NB4 (cell line): ENCODE measurements at regions not wholly inside any gene's neighbourhood (a gene's known extent, or its start where the extent isn't known, plus 50 kb on each side); places are given as distances from the start of the nearest gene placed in this dataset.

Experiments
- POLR2A ChIP-seq: IDR thresholded peaks from 2 replicates; pipeline ENCODE4 v1.6.1; 2011; ENCODE audit warnings: mild to moderate bottlenecking; ENCODE audit not compliant: insufficient read length; ENCODE audit errors: extremely low read depth
- TF ChIP-seq, protein P1 (sequence below): IDR thresholded peaks from one replicate; pipeline ENCODE4 v1.5.1; 2012; ENCODE audit warnings: low read depth, low read length
- TF ChIP-seq, protein P2 (sequence below): IDR thresholded peaks from 2 replicates; pipeline ENCODE4 v1.6.1; 2011; ENCODE audit warnings: low read depth, low read length

DNA sequence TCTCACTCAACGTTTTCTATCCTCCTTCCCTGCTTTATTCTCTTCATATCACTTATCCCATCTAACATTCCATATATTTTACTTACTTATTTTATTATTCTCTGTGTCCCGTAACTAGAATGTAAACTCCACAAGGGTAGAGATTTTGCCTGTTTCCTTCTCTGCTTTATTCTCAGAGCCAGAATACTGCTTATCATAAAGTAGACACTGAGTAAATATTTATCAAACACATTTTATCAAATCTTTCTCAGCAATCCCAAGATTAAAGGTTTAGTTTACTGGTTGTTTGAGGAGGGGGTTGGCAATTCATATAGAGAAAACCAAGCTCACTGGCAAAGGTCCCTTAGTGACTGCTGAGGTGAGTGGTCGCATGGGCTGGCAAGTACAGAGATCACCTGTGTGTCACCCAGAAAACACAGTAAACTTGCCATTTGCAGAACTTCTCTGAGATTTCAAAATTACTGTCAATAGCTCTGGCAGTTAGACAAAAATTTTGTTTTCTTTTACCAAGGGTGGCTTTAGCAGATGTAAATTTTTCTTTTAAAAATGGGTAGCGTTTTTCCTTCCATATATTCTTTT, 662.4 kb downstream of the UTRN start:
- TF ChIP-seq, protein P1, sequence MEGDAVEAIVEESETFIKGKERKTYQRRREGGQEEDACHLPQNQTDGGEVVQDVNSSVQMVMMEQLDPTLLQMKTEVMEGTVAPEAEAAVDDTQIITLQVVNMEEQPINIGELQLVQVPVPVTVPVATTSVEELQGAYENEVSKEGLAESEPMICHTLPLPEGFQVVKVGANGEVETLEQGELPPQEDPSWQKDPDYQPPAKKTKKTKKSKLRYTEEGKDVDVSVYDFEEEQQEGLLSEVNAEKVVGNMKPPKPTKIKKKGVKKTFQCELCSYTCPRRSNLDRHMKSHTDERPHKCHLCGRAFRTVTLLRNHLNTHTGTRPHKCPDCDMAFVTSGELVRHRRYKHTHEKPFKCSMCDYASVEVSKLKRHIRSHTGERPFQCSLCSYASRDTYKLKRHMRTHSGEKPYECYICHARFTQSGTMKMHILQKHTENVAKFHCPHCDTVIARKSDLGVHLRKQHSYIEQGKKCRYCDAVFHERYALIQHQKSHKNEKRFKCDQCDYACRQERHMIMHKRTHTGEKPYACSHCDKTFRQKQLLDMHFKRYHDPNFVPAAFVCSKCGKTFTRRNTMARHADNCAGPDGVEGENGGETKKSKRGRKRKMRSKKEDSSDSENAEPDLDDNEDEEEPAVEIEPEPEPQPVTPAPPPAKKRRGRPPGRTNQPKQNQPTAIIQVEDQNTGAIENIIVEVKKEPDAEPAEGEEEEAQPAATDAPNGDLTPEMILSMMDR: no peak
- TF ChIP-seq, protein P2, sequence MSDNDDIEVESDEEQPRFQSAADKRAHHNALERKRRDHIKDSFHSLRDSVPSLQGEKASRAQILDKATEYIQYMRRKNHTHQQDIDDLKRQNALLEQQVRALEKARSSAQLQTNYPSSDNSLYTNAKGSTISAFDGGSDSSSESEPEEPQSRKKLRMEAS: no peak
- no peak for TF ChIP-seq POLR2A
